Activated CD8-positive, alpha-beta memory T cell treated with anti-CD3 and anti-CD28 coated beads, Interleukin-2, amount 50 U/mL, for 24 hours (primary cell): ENCODE measurements at regions not wholly inside any gene's neighbourhood (a gene's known extent, or its start where the extent isn't known, plus 50 kb on each side); places are given as distances from the start of the nearest gene placed in this dataset.
"Not testable (repeated sequence)": the region's sequence is repeated elsewhere in the genome, so short reads cannot be mapped to it uniquely, and the experiment has no call there.

ENCODE experiments used
- DNase-seq: peaks from one replicate; pipeline ENCODE4 v3.0.0-alpha.2; 2020; ENCODE audit errors: extremely low read depth

DNA sequence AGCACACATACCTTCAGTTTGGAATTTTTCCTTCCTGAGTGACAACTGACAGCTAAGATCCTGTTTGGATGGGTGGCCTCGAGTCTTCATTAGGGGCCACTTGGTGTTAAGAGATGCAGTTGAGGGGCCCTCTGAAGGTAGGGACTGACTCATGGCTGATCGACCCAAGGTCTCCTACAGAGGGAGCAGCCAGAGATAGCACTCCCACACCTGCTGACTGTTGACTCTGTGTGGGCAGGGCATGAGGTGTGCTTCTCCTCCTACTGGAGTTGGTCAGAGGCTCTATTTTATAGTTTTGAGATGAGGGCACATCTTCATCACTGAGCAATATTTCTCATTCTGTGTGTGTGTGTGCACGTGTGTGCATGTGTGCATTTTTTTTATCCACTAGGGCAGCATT is 378.8 kb upstream of the PODXL start:
- DNase-seq: no peak

DNA sequence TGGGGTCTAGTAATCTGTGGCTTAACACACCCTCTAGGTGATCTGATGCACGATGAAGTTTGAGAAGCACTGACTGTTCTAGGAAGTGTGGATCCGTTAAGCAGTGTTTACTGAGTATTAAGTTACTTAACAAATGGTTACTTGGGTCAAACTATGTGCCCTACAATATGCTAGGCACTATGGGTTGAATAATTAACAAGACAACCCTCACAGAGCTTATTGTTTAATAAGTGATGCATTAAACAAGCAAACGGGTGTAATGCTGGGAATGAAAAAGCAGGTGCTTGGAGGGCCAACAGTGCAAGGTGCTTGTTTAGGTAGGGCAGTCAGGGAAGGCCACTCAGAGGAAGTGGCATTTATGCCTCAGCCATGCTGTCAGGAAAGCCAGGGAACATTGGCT is 378.0 kb upstream of the PODXL start:
- DNase-seq: no peak

DNA sequence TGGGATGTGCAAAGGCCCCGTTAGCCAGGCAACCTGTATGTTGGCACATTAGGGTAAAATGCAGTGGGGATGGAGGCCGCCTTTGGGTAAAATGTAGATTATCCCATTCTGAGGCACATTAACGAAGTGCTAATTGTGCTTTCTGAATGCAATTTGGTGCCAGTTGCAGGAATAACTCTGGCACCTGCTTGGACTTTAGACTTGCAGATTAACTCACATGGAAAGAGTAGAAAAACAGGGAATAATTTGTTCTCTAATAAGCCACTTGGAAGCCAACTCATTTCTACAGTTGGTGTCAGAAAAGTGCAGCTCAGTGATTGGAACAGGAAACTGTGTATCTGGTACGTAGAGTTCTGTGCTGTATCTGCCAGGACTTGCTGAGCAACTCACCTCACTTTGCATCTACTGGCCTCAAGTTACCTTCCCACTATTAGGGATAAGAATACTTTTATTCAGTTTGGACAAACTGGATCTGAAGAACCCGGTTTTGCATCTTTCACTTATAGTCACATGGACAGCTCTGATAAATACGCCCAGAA is 377.4 kb upstream of the PODXL start:
- DNase-seq: no peak

DNA sequence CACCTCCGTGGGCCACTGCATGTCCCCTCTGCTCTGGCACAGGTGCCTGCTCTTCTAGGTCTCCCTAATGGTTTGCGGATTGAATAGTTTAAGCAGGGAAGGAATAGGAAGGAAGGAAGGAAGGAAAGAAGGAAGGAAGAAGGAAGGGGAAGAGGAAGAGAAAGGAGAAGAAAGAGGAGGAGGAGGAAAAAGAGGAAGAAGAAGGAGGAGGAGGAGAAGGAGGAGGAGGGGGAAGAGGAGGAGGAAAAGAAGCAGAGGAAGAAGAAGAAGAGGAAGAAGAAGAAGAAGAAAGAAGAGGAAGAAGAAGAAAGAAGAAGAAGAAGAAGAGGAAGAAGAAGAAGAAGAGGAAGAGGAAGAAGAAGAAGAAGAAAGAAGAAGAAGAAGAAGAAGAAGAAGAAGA is 376.8 kb upstream of the PODXL start:
- DNase-seq: not testable (repeated sequence)

DNA sequence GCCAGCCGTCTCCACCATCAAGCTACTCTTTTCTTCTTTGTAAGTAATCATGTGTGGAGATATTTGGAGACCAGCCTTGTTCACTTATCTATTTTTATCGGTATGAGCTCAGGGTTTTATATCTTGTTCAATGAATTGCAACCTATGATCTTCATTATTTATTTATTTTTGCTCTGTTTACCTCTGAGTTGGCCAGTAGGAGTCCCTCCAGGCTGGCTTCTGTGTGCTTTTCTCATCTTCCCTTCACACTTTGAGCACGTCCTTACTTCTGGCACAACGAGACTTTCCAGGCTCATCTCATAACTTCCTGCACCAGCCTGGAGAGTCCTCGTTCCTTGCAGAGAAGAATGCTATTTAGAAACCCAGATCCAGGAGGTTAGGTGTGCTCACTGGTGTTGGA is 375.8 kb upstream of the PODXL start:
- DNase-seq: no peak

DNA sequence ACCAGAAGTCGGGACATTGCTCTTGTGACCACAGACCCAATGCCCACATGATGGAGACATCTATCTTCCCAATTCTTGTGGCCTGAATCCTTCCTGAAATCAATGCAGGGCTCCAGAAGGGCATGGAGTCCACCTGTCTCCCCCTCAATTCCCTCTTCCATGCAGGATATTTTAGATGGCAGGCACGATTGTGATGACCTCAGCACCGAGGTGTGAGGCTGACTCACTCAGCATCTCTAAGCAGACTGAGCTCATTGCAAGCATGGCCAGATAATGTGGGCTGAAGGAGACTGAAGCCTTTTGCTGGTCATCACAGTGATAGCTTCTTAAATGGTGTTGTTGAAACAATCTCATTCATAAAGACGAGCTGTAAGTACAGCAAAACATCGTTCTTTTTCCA is 374.9 kb upstream of the PODXL start:
- no peak for DNase-seq

DNA sequence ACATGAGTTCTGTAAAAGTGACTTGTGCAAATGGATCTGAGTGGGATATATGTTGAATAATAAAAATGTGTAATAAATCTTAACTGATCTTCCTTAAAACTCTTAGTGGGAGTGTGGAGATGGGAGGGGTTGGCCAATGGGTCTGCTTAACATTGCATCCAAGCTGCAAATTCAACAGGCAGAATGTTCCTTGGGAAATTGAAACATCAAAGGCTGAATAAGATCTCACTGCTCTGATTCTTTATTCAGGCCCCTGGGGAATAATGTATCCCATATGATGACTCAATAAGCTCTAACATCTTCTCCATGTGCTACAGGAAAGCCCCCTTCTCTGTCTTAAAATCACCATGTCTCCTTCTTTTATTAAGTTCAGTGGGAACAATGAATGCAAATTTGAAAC is 373.2 kb upstream of the PODXL start:
- DNase-seq: no peak

DNA sequence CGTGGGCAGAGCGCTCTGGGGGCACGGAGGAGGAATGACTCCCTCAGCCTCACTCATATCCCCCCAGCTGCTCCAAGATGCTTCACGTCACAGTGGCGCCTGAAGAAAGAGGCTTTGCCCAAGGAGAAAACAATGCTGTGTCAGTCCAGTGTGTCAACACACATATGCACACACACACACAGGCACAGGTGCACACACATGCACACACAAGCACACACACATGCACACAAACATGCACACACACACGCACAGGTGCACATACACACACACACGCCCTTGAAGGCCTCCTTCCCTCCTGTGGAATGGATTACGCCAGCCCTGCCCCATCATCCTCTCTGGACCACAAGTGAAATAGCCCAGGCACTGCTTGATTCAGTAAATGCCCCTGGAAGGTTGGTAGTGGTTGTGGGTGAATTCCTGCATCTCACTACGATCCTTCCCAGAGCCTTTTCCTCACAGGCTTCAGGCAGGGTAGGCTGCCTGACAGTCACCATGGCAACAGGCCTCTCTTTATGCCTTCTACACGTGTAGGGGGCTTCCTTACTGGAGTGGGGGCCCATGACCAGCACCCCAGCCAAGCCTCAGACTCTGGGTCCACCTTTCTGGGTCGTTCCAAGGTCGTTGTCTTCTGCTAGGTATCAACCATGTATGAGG is 371.5 kb upstream of the PODXL start:
- DNase-seq: no peak

DNA sequence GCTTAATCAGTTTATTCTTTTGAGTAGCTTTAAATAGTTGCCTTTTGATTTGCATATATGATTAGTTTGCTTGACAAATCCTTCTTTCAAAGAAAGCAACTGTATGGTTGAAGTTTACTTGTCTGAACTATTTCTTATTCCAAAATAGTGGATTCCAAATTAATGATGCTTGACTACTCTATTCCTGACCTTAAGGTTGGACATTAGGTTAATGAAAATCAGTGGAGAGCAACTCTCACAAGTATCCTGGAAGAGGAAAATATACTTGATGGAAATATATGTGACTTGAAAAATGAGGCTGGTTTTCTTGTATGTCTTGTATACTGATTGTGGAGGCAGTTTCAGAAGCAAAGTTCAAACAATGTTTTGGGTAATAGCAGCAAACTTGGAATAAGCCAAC is 369.2 kb upstream of the PODXL start:
- no peak for DNase-seq

DNA sequence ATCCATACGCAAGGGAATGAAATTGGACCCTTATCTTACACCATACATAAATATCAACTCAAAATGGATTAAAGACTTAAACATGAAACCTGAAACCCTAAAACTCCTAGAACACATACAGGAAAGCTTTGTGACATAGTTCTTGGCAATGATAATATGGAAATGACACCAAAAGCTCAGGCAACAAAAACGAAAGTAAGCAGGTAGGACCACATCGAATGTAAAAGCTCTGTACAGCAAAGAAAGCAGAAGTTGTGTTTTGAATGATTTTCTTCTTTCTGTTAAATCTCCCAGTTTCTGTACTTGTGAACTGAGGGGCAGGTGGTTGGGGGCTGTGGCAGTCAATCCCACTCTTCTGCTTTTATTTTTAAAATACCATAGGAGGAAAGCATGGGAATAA is 368.4 kb upstream of the PODXL start:
- DNase-seq: no peak

DNA sequence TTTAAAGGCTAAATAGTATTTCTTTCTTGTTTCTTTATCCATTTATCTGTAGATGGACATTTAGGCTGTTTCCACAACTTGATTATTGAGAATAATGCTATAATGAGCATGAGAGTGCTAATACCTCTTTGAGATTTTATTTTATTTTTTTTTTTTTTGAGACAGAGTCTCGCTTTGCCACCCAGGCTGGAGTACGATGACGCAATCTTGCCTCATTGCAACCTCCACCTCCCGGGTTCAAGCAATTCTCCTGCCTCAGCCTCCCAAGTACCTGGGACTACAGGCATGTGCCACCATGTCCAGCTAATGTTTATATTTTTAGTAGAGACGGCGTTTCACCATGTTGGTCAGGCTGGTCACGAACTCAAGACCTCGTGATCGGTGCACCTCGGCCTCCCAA is 366.5 kb upstream of the PODXL start:
- DNase-seq: not testable (repeated sequence)

DNA sequence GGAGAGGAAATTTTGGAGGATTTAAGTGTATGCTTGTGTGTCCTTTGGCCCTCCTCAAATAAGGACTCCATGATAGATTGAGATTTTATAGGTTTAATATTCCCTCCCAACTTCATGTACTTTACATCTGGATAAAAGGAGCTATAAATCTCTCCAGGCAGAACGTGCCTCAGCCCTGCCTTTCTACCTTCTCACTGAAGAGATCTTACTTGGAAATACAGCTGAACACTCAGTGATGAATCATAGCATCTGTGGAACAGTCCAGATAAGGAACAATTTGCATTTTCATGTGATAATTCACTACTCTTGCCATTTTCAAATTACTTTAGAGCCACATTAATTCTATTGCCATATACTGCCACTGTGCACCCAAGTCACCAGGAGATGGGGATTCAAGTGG is 364.6 kb upstream of the PODXL start:
- DNase-seq: no peak

DNA sequence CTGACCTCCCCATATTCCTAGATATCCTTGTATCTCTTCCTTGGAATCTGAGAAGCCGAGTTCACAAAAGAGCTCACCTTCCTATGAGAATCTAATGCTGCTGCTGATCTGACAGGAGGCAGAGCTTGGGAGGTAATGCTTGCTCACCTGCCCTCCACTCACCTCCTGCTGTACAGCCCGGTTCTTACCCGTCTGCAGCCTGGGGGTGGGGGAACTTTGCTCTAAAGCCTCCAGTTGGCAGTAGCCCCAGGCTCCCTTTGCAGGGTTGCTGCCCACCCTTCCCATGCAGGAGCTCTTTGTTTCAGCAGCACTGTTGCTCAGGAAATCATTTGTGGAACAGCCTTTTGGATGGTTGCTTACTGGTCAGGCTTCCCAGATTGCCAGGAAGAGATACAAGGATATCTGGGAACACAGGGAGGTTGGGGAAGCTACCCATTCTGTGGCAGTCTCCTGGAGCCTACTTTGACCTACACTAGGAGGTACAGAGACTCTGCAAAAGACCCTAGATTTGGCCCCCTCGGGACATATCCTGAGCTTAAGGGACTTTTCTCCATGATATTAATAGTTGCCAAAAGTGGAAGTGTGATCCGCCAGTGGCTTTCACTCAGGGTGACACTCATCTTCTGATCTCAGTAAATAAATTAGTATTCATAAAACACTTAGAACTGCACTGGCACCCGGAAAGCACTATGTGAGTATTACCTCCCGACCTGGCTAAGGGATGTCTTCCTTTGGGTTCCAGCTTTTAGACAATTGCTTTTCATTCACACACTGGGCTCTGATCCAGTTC is 363.7 kb upstream of the PODXL start:
- DNase-seq: no peak

DNA sequence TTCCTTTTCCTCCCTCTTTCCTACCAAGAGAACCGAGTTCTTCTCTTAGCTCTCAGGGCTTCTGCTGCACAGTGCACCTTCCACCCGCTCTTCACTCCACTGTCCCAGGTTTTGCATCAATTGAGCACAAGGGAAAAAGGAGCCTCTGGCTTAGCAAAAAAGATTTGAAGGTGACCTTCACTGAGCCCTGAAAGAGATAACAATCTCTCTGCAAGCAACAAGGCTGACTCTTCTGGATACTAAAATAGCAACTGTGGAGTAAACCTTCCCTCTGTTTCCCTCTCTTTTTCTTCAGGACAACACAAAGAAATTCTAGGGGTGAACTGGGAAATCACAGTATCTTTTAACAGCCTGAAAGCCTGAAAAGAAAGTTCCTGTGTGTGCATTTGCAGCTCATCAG is 354.7 kb upstream of the PODXL start:
- no peak for DNase-seq

DNA sequence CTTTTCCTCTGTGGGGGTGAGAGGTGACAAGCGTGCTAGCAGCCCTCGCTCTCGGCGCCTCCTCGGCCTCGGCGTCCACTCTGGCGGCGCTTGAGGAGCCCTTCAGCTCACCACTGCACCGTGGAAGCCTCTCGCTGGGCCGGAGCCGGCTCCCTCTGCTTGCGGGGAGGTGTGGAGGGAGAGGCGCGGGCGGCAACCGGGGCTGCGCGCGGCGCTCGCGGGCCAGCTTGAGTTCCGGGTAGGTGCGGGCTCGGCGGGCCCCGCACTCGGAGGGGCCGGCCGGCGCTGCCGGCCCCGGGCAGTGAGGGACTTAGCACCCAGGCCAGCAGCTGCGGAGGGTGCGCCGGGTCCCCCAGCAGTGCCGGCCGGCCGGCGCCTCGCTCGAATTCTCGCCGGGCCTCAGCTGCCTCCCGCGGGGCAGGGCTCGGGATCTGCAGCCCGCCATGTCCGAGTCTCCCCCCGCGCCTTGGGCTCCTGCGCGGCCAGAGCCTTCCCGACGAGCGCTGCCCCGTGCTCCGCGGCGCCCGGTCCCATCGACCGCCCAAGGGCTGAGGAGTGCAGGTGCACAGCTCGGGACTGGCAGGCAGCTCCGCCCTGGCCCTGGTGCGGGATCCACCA is 352.8 kb upstream of the PODXL start:
- DNase-seq: no peak

DNA sequence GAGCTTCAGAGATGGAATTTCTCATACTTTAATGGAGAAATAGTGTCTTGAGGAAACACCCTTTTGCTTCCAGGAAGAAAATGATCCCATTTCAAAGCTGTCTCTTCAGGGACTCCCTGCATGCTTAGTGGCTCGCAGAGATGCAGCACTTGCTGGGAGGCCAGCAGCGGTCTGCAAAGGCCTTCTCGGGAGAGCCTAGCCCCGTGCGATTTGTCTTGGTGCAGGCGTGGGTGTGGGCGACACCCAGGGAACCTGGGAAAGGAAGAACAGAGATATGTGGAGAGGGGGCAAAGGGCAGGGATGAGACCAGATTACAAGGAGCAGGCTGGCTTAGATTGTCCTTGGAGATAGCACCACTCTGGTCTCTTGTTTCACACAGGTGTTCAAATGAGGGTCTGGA is 352.3 kb upstream of the PODXL start:
- no peak for DNase-seq

DNA sequence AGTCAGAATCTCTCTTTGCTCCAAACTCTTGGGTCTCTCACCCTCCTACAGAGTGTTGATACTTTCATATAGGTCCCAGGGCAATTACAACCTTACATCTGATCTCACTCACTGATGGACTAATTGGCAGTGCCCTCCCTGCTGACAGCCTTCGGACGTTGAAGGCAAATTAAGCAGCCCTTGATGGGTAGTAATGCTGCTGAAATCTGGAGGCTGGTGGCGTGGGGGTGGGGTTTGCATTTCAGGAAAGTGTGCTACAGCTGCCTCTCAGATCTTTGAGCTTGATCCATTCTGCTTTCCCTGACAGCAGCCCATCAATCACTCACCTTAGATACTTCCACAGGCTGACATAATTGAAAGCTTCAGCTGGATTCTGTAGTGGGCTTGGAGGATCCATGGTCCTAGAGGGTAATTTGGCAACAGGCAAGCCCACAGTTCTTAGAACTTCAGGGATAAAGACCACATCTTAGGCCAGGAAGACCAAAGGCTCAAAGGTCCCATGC is 349.1 kb upstream of the PODXL start:
- no peak for DNase-seq

DNA sequence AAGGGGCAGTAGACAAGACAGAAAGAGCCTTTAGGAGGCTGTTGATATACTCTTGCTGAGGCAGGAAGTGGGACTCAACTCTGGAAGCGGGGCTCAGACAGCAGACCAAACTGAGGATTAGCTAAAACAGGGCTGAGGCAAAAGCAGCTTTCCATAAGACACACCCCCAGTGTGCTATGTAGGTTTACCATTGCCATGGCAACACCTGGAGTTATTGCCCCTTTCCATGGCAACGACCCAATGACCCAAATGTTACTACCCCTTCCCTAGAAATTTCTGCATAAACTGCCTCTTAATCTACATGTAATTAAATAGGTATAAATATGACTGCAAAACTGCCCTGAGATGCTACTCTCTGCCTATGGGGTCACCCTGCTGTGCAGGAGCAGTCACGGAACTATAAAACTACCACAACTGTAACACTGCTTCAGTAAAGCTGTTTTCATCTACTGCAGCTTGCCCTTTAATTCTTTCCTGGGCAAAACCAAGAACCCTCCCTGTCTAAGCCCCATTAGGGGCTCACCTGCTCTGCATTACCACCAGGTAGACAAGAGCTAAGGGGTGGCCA is 348.4 kb upstream of the PODXL start:
- no peak for DNase-seq

DNA sequence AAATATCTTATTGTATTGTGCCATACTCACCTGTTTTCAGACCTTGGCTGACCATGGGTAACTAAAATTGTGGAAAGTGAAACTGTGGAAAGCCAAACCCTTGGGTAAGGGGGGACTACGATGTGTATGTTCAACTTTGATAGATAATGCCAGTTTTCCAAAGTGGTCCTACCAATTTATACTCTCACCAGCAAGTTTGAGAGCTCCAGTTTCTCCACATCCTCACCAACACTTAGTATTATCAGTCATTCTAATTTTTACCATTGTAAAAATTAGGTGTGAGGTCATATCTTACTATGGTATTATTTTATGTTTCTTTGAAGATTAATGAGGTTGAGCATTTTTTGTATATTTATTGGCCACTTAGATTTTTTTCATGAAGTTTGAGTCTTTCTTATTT is 346.9 kb upstream of the PODXL start:
- DNase-seq: no peak

DNA sequence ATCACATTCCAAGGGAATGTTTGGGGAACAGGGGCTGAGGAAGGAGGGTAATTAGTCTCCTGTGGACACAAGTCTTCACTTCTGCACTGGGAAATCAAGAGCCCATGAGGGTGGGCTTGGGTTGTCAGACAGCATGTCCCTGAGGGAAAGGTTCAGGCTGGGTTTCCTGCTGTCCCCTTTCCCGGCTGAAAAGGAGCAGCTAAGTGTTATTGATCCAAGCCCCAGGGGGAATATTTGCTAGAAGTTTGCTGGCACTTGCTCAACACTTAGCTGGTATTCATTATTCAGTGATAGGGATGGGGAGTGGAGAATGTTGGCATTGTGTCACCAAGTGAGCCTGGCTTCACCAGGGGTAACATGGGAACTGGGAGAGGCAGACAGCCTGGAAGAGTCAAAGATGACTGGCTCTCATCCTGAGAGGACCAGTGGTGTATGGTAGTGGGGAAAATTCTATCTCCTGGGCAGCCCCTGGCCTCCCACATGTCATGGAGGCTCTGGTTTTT is 344.4 kb upstream of the PODXL start:
- no peak for DNase-seq

DNA sequence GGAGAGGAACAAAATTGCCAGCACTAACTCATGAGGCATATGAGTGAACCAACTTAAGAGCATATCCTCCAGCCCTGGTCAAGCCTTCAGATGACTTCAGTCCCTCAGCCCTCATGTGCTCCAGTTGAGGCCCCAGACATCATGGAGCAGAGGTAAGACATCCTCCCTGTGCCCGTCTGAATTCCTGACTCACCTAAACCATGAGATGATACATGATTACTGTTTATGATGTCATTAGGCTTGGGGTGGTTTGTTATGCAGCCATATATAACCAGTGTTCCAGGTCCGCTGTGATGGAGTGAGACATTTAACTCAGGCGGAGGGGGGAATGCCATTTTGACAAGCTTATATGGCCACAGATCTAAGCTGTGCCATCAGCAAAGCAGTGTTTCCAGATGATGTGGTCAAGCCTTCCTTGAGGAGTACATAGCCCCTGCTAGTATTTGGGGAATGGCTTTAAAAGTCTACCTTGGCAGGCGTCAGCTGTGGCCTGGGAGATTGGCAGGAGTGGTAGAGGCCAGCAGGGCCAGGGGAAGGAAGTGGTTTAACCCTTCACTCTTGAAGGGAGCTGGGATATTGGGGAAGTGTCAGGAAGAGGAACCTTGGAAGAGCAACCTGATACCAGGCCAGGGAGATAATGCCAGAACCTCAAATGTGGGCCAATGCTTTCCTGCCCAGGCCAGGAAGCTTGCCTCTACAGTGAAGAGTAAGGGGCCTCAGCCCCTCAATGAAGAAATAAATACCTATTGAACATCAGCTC is 343.0 kb upstream of the PODXL start:
- no peak for DNase-seq

DNA sequence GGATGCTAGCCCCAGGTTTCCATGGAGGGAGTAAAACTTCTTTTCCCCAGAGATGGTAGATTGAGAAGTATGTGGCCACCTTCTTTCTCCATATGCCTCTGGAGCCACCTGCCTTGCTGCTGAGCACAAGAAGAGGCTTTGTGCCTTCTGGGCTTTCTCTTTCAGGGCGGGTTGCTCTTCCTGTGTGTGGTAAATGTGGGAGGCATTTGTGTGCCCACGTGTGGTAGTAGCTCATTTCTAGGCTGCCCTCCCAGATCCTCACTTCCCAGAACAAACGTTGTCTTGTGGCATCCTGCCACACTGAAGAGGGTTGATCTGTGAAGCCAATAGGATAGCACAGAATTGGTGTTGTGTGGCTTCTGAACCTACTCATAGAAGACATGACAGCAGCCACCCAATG is 342.0 kb upstream of the PODXL start:
- no peak for DNase-seq
